Upper lobe of left lung (tissue), 6 donors: ENCODE measurements at regions not wholly inside any gene's neighbourhood (a gene's known extent, or its start where the extent isn't known, plus 50 kb on each side); places are given as distances from the start of the nearest gene placed in this dataset.

Experiments
- ATAC-seq, 2 donors: fragments of 200-7000 bp; cut with Tn5 transposase; one replicate each; pipeline ENCODE4 v1.9.1; 2022; ENCODE audit warnings: mild to moderate bottlenecking in 2 of 2, moderate library complexity in 2 of 2; ENCODE audit not compliant: low FRiP score in 2 of 2
- DNase-seq, 2 donors: peaks; one replicate each; pipeline ENCODE4 v3.0.0-alpha.2; 2019 to 2020
- H3K27ac ChIP-seq, 4 donors: fragments of 200-600 bp; sonication (generic); one replicate each; pipeline ENCODE4 v1.5.1; 2016 to 2019
- H3K27me3 ChIP-seq, 4 donors: fragments of 200-600 bp; sonication (generic); one replicate each; pipeline ENCODE4 v1.5.1; 2017 to 2019
- H3K36me3 ChIP-seq, 4 donors: fragments of 200-600 bp; sonication (generic); one replicate each; pipeline ENCODE4 v1.5.1; 2016 to 2019
- H3K4me1 ChIP-seq, 4 donors: fragments of 200-600 bp; sonication (generic); one replicate each; pipeline ENCODE4 v1.5.1; 2018 to 2019
- H3K4me3 ChIP-seq, 4 donors: fragments of 200-600 bp; sonication (generic); one replicate each; pipeline ENCODE4 v1.5.1; 2017 to 2019; ENCODE audit warnings: mild to moderate bottlenecking in 2 of 4, moderate library complexity in 1 of 4
- H3K9me3 ChIP-seq, 4 donors: fragments of 200-600 bp; sonication (generic); one replicate each; pipeline ENCODE4 v1.5.1; 2018 to 2019
- EP300 ChIP-seq, 4 donors: sonication (generic); formaldehyde crosslinking; IDR thresholded peaks; one replicate each; pipeline ENCODE4 v1.5.1; 2017; ENCODE audit warnings: antibody characterized with exemption in 4 of 4, control low read depth in 2 of 4
- POLR2A ChIP-seq, 4 donors: fragments of 450-650 bp; IDR thresholded peaks; one replicate each; pipeline ENCODE4 v1.5.1; 2016 to 2017; ENCODE audit warnings: antibody characterized with exemption in 4 of 4, mild to moderate bottlenecking in 2 of 4
- POLR2AphosphoS5 ChIP-seq, 2 donors: sonication (generic); formaldehyde crosslinking; IDR thresholded peaks; one replicate each; pipeline ENCODE4 v1.5.1; 2017; ENCODE audit warnings: antibody characterized with exemption in 2 of 2
- WGBS, 2 donors: methylation state at CpG; one replicate each; pipeline ENCODE4 v1.1.5; 2017 to 2018; 5-methylcytosine and 5-hydroxymethylcytosine counted together
- TF ChIP-seq, protein P1 (sequence below), 6 experiments: fragments of 450-650 bp in 4 of 6; fragments of 200-600 bp in 2 of 6; sonication (generic) in 2 of 6; IDR thresholded peaks; one replicate each; pipeline ENCODE4 v1.5.1; 2016 to 2019; ENCODE audit warnings: antibody characterized with exemption in 6 of 6
- donor health status: DM: no; HTN: no; CAD: no; lungs with moderate emphysema.
- donor health status: DM: no; HTN: yes; CAD: no; lungs with severe emphysema.

- no peak for DNase-seq
- TF ChIP-seq POLR2AphosphoS5 (IDR thresholded peaks at IDR 0.05) (no peak), POLR2A (IDR thresholded peaks at IDR 0.05) (no peak), EP300 (IDR thresholded peaks at IDR 0.05) (no peak)
- TF ChIP-seq, protein P1, sequence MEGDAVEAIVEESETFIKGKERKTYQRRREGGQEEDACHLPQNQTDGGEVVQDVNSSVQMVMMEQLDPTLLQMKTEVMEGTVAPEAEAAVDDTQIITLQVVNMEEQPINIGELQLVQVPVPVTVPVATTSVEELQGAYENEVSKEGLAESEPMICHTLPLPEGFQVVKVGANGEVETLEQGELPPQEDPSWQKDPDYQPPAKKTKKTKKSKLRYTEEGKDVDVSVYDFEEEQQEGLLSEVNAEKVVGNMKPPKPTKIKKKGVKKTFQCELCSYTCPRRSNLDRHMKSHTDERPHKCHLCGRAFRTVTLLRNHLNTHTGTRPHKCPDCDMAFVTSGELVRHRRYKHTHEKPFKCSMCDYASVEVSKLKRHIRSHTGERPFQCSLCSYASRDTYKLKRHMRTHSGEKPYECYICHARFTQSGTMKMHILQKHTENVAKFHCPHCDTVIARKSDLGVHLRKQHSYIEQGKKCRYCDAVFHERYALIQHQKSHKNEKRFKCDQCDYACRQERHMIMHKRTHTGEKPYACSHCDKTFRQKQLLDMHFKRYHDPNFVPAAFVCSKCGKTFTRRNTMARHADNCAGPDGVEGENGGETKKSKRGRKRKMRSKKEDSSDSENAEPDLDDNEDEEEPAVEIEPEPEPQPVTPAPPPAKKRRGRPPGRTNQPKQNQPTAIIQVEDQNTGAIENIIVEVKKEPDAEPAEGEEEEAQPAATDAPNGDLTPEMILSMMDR (IDR thresholded peaks at IDR 0.05) = no peak
- 53 to 75% methylated on average over 5 of the region's 5 CpGs for WGBS, 2 donors
- Histone ChIP-seq H3K36me3 (no peaks in the 10 kb centered on the region), H3K4me3 (no peak overlapping the region), H3K9me3 (no peaks in the 10 kb centered on the region), H3K27me3 (no peaks in the 10 kb centered on the region), H3K27ac (no peak overlapping the region), H3K4me1 (no peaks in the 10 kb centered on the region)
- ATAC-seq = no peak
Measured at GRCh38 chr15:94968133-94968532, 736.8 kb downstream of the MCTP2 start.

- Histone ChIP-seq H3K36me3 (no peaks in the 10 kb centered on the region), H3K4me1 (no peaks in the 10 kb centered on the region), H3K4me3 (no peak overlapping the region), H3K9me3 (no peaks in the 10 kb centered on the region), H3K27ac (no peak overlapping the region), H3K27me3 (no peaks in the 10 kb centered on the region)
- WGBS, 2 donors = 47 to 95% methylated on average over 1 of the region's 1 CpG
- TF ChIP-seq EP300 (IDR thresholded peaks at IDR 0.05) = no peak
- TF ChIP-seq POLR2A (IDR thresholded peaks at IDR 0.05) = no peak
- DNase-seq (no peak), ATAC-seq (no peak)
Measured at GRCh38 chr15:94970096-94970495, 738.7 kb downstream of the MCTP2 start.

DNA sequence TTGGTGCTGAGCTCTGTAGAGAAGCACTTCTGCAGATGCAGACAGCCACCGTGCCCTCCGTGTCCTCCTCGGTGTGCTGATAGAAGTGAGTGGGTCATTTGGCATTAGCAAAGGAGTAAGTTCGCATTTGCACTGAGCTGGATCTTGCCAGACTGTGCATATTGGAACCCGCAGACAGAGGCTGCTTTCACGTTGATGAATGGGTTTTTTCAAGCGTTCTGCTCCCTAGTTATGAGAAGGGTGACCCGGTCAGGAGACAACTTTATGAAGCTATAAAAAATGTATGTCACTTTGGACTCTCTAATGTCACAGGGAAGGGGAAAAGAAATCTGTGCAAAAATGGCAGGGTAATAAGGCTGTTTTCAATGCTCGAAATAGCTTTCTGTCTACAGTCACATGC is 739.4 kb downstream of the MCTP2 start:
- TF ChIP-seq, protein P1 (IDR thresholded peaks at IDR 0.05) = no peak
- TF ChIP-seq POLR2A (IDR thresholded peaks at IDR 0.05) (no peak), EP300 (IDR thresholded peaks at IDR 0.05) (no peak), POLR2AphosphoS5 (IDR thresholded peaks at IDR 0.05) (no peak)
- H3K27ac ChIP-seq = no peak overlapping the region
- H3K27me3 ChIP-seq = no peaks in the 10 kb centered on the region
- no peaks in the 10 kb centered on the region for H3K9me3 ChIP-seq
- no peaks in the 10 kb centered on the region for H3K4me1 ChIP-seq
- ATAC-seq = no peak
- no peak overlapping the region for H3K4me3 ChIP-seq
- H3K36me3 ChIP-seq = no peaks in the 10 kb centered on the region
- WGBS, 2 donors = 79 to 85% methylated on average over 9 of the region's 9 CpGs
- no peak for DNase-seq

DNA sequence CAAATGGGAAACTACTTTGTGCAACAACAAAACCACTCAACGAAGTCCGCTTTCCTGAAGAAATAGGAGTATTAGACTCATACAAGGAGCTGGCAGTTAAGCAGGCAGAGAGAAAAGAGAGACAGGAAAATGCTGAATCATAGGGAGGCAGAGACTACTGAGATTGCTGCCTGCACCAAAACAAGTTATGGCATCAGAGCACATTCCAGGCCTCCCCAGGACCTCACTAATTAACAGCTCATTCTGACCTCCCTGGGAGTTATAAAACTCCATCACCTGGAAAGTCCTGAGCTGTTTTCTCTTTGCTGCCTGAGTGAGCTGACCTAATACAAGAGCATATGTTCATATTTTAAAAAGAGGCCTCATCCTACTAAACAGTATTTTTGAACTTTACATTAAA is 741.0 kb downstream of the MCTP2 start:
- Histone ChIP-seq H3K4me3 (no peak overlapping the region), H3K4me1 (no peaks in the 10 kb centered on the region), H3K36me3 (no peaks in the 10 kb centered on the region), H3K27ac (no peak overlapping the region), H3K27me3 (no peaks in the 10 kb centered on the region), H3K9me3 (no peaks in the 10 kb centered on the region)
- no peak for TF ChIP-seq EP300 (IDR thresholded peaks at IDR 0.05)
- TF ChIP-seq, protein P1 (IDR thresholded peaks at IDR 0.05) = no peak
- TF ChIP-seq POLR2AphosphoS5 (IDR thresholded peaks at IDR 0.05) = no peak
- no peak for TF ChIP-seq POLR2A (IDR thresholded peaks at IDR 0.05)
- WGBS, 2 donors = 82 to 85% methylated on average over 2 of the region's 2 CpGs
- DNase-seq = no peak
- ATAC-seq = no peak

DNA sequence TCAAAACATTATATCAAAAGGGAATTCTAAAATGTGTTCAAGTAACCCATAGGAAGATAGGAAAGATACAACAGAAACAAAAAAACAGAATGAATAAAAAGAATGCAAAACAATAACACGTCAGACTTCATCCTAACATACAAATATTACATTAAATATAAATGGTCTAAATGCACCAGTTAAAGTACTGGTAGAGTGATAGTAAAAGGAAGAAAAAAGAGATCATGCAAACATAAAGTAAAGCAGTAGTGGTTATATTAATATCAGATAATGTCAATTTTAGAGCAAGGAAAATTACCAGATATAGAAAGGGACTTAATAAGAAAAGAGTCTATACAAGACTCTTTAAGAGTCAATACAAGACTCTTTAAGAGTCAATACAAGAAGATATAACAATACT is 755.7 kb downstream of the MCTP2 start:
- Histone ChIP-seq H3K27ac (no peak overlapping the region), H3K27me3 (no peaks in the 10 kb centered on the region), H3K4me1 (no peaks in the 10 kb centered on the region), H3K36me3 (no peaks in the 10 kb centered on the region), H3K9me3 (no peaks in the 10 kb centered on the region), H3K4me3 (no peak overlapping the region)
- no peak for DNase-seq
- WGBS, 2 donors = 89 to 97% methylated on average over 1 of the region's 1 CpG
- no peak for ATAC-seq
- TF ChIP-seq, protein P1 (IDR thresholded peaks at IDR 0.05) = no peak
